WTC11 (cell line): ENCODE measurements at regions not wholly inside any gene's neighbourhood (a gene's known extent, or its start where the extent isn't known, plus 50 kb on each side); places are given as distances from the start of the nearest gene placed in this dataset.

Experiments
- ATAC-seq: fragments of 200-7000 bp; cut with Tn5 transposase; 2 replicates; pipeline ENCODE4 v1.10.0; 2021; ENCODE audit warnings: mild to moderate bottlenecking, moderate library complexity
- CTCF ChIA-PET: fragments of 300-600 bp; sonication (Branson Sonifier 250); formaldehyde crosslinking; loops from one replicate; lab custom pipeline; 2021; ENCODE audit warnings: antibody characterized with exemption; lab: Charles Lee
- POLR2A ChIA-PET: fragments of 350-600 bp; sonication (Branson Sonifier 250); formaldehyde crosslinking; loops from one replicate; lab custom pipeline; 2021; ENCODE audit warnings: antibody characterized with exemption; lab: Charles Lee
- DNase-seq: peaks from one replicate; pipeline ENCODE4 v3.0.0; 2021; ENCODE audit warnings: low spot score
- H3K27ac Mint-ChIP-seq: 2 replicates; pipeline ENCODE4 v1.8.0; 2021; ENCODE audit warnings: mixed read lengths
- H3K27me3 Mint-ChIP-seq: 2 replicates; pipeline ENCODE4 v1.8.0; 2021; ENCODE audit warnings: low read depth, mild to moderate bottlenecking, moderate library complexity, mixed read lengths
- H3K36me3 Mint-ChIP-seq: 2 replicates; pipeline ENCODE4 v1.8.0; 2021; ENCODE audit warnings: mixed read lengths
- H3K4me1 Mint-ChIP-seq: 2 replicates; pipeline ENCODE4 v1.8.0; 2022; ENCODE audit warnings: mixed read lengths
- H3K4me3 Mint-ChIP-seq: 2 replicates; pipeline ENCODE4 v1.8.0; 2021; ENCODE audit warnings: mild to moderate bottlenecking, moderate library complexity, mixed read lengths
- H3K9me3 Mint-ChIP-seq: 2 replicates; pipeline ENCODE4 v1.8.0; 2021; ENCODE audit warnings: mixed read lengths
- CREM ChIP-seq: sonication (generic); formaldehyde crosslinking; IDR thresholded peaks from 2 replicates; pipeline ENCODE4 v1.8.1; 2022; ENCODE audit warnings: mild to moderate bottlenecking, missing genetic modification reagents, moderate library complexity
- E2F1 ChIP-seq: sonication (generic); formaldehyde crosslinking; IDR thresholded peaks from 2 replicates; pipeline ENCODE4 v1.8.0; 2022; ENCODE audit warnings: mild to moderate bottlenecking, missing genetic modification reagents
- FOXK1 ChIP-seq: sonication (generic); formaldehyde crosslinking; IDR thresholded peaks from 2 replicates; pipeline ENCODE4 v1.8.0; 2022; ENCODE audit warnings: mild to moderate bottlenecking, moderate library complexity, missing genetic modification reagents
- GABPB1 ChIP-seq: sonication (generic); formaldehyde crosslinking; IDR thresholded peaks from 2 replicates; pipeline ENCODE4 v1.8.1; 2023; ENCODE audit warnings: mild to moderate bottlenecking, missing genetic modification reagents
- MXD4 ChIP-seq: fragments of 250-450 bp; sonication (Bioruptor Pico); IDR thresholded peaks from 2 replicates; pipeline ENCODE4 v1.8.0; 2021; ENCODE audit warnings: mild to moderate bottlenecking, moderate library complexity, borderline replicate concordance
- PRRX2 ChIP-seq: fragments of 250-450 bp; sonication (Bioruptor Pico); IDR thresholded peaks from 2 replicates; pipeline ENCODE4 v1.8.0; 2021; ENCODE audit warnings: mild to moderate bottlenecking
- RORB ChIP-seq: fragments of 250-450 bp; sonication (Bioruptor Pico); IDR thresholded peaks from 2 replicates; pipeline ENCODE4 v1.9.0; 2021; ENCODE audit warnings: mild to moderate bottlenecking
- SMAD3 ChIP-seq: sonication (generic); formaldehyde crosslinking; IDR thresholded peaks from 2 replicates; pipeline ENCODE4 v1.8.0; 2022; ENCODE audit warnings: missing genetic modification reagents, mild to moderate bottlenecking, borderline replicate concordance
- STAT6 ChIP-seq: sonication (generic); formaldehyde crosslinking; conservative IDR thresholded peaks from 2 replicates; pipeline ENCODE4 v1.8.1; 2023; ENCODE audit warnings: mild to moderate bottlenecking, low read depth, missing genetic modification reagents, moderate library complexity
- TEAD1 ChIP-seq: sonication (generic); formaldehyde crosslinking; IDR thresholded peaks from 2 replicates; pipeline ENCODE4 v1.8.0; 2022; ENCODE audit warnings: mild to moderate bottlenecking, missing genetic modification reagents
- ZNF317 ChIP-seq: sonication (generic); formaldehyde crosslinking; IDR thresholded peaks from 2 replicates; pipeline ENCODE4 v1.8.1; 2023; ENCODE audit warnings: low read depth, mild to moderate bottlenecking, moderate library complexity, missing genetic modification reagents, borderline replicate concordance
- TF ChIP-seq, protein P1 (sequence below): fragments of 200-600 bp; IDR thresholded peaks from 2 replicates; pipeline ENCODE4 v1.8.0; 2022; ENCODE audit warnings: antibody characterized with exemption
- TF ChIP-seq, protein P2 (sequence below): sonication (generic); formaldehyde crosslinking; IDR thresholded peaks from 2 replicates; pipeline ENCODE4 v1.8.1; 2022; ENCODE audit warnings: mild to moderate bottlenecking, missing genetic modification reagents, moderate library complexity, borderline replicate concordance
- TF ChIP-seq, protein P3 (sequence below): sonication (generic); formaldehyde crosslinking; IDR thresholded peaks from 2 replicates; pipeline ENCODE4 v1.8.1; 2023; ENCODE audit warnings: mild to moderate bottlenecking, missing genetic modification reagents
- TF ChIP-seq, protein P4 (sequence below): sonication (generic); formaldehyde crosslinking; IDR thresholded peaks from 2 replicates; pipeline ENCODE4 v1.8.1; 2023; ENCODE audit warnings: mild to moderate bottlenecking, missing genetic modification reagents
- TF ChIP-seq, protein P5 (sequence below): sonication (generic); formaldehyde crosslinking; IDR thresholded peaks from 2 replicates; pipeline ENCODE4 v1.8.0; 2023; ENCODE audit warnings: missing genetic modification reagents, mild to moderate bottlenecking, borderline replicate concordance

DNA sequence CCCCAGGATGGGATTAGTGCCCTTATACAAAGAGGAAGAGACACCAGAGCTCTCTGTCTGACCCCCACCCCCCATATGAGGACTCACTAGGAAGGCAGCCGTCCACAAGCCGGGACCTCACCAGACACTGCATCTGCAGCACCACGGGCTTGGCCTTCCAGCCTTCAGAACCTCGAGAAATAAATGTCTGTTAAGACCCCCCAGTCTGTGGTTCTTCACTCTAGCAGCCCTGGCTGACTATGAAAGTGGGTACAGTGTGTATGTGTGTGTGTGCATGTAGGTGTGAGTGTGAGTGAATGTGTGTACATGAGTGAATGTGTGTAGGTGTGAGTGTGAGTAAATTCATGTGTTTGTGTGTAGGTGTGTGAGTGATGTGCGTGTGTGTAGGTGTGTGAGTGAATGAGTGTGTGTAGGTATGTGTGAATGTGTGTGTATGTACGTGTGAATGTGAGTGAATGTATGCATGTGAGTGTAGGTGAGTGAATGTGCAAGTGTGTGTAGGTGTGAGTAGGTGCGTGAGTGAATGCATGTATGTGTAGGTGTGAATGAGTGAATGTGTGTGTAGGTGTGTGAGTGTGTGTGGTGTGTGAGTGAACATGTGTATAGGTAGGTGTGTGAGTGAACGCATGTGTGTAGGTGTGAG is 201.6 kb upstream of the ZNF536 start:
- Mint-ChIP-seq H3K4me3 (no peak overlapping the region), H3K27ac (no peak overlapping the region), H3K9me3 (no peaks in the 10 kb centered on the region), H3K36me3 (no peaks in the 10 kb centered on the region), H3K27me3 (no peaks in the 10 kb centered on the region; the same call in 1 of the 2 replicates), H3K4me1 (peaks cover 2% of the 10 kb centered on the region; the same call in 1 of the 2 replicates)
- CTCF ChIA-PET: no interaction called here
- DNase-seq: no peak
- no peak for ATAC-seq
- POLR2A ChIA-PET: no interaction called here
- TF ChIP-seq, protein P1, sequence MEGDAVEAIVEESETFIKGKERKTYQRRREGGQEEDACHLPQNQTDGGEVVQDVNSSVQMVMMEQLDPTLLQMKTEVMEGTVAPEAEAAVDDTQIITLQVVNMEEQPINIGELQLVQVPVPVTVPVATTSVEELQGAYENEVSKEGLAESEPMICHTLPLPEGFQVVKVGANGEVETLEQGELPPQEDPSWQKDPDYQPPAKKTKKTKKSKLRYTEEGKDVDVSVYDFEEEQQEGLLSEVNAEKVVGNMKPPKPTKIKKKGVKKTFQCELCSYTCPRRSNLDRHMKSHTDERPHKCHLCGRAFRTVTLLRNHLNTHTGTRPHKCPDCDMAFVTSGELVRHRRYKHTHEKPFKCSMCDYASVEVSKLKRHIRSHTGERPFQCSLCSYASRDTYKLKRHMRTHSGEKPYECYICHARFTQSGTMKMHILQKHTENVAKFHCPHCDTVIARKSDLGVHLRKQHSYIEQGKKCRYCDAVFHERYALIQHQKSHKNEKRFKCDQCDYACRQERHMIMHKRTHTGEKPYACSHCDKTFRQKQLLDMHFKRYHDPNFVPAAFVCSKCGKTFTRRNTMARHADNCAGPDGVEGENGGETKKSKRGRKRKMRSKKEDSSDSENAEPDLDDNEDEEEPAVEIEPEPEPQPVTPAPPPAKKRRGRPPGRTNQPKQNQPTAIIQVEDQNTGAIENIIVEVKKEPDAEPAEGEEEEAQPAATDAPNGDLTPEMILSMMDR: no peak
- TF ChIP-seq MXD4 (no peak), SMAD3 (CRISPR knock-in tag) (no peak), TEAD1 (CRISPR knock-in tag) (no peak), RORB (no peak), GABPB1 (no peak), STAT6 (CRISPR knock-in tag) (no peak), PRRX2 (no peak), CREM (no peak)
- TF ChIP-seq, protein P2, sequence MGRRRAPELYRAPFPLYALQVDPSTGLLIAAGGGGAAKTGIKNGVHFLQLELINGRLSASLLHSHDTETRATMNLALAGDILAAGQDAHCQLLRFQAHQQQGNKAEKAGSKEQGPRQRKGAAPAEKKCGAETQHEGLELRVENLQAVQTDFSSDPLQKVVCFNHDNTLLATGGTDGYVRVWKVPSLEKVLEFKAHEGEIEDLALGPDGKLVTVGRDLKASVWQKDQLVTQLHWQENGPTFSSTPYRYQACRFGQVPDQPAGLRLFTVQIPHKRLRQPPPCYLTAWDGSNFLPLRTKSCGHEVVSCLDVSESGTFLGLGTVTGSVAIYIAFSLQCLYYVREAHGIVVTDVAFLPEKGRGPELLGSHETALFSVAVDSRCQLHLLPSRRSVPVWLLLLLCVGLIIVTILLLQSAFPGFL (CRISPR knock-in tag): no peak
- TF ChIP-seq, protein P3, sequence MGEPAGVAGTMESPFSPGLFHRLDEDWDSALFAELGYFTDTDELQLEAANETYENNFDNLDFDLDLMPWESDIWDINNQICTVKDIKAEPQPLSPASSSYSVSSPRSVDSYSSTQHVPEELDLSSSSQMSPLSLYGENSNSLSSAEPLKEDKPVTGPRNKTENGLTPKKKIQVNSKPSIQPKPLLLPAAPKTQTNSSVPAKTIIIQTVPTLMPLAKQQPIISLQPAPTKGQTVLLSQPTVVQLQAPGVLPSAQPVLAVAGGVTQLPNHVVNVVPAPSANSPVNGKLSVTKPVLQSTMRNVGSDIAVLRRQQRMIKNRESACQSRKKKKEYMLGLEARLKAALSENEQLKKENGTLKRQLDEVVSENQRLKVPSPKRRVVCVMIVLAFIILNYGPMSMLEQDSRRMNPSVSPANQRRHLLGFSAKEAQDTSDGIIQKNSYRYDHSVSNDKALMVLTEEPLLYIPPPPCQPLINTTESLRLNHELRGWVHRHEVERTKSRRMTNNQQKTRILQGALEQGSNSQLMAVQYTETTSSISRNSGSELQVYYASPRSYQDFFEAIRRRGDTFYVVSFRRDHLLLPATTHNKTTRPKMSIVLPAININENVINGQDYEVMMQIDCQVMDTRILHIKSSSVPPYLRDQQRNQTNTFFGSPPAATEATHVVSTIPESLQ (CRISPR knock-in tag): no peak

GRCh38 chr19:30171138-30171635 is 201.0 kb upstream of the ZNF536 start:
- DNase-seq: no peak
- ATAC-seq: no peak
- no peak overlapping the region for H3K4me3 Mint-ChIP-seq
- ChIA-PET POLR2A (no interaction called here), CTCF (no interaction called here)
- no peak overlapping the region for H3K27ac Mint-ChIP-seq
- peaks cover 2% of the 10 kb centered on the region for H3K9me3 Mint-ChIP-seq
- peaks cover 8% of the 10 kb centered on the region for H3K4me1 Mint-ChIP-seq
- H3K27me3 Mint-ChIP-seq: no peaks in the 10 kb centered on the region
- H3K36me3 Mint-ChIP-seq: no peaks in the 10 kb centered on the region; the same call in 1 of the 2 replicates
- TF ChIP-seq, protein P1: no peak
- TF ChIP-seq FOXK1 (CRISPR knock-in tag): no peak
- TF ChIP-seq ZNF317 (CRISPR knock-in tag): no peak
- TF ChIP-seq E2F1 (CRISPR knock-in tag): no peak
- TF ChIP-seq, protein P4, sequence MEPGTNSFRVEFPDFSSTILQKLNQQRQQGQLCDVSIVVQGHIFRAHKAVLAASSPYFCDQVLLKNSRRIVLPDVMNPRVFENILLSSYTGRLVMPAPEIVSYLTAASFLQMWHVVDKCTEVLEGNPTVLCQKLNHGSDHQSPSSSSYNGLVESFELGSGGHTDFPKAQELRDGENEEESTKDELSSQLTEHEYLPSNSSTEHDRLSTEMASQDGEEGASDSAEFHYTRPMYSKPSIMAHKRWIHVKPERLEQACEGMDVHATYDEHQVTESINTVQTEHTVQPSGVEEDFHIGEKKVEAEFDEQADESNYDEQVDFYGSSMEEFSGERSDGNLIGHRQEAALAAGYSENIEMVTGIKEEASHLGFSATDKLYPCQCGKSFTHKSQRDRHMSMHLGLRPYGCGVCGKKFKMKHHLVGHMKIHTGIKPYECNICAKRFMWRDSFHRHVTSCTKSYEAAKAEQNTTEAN: no peak
- TF ChIP-seq, protein P5, sequence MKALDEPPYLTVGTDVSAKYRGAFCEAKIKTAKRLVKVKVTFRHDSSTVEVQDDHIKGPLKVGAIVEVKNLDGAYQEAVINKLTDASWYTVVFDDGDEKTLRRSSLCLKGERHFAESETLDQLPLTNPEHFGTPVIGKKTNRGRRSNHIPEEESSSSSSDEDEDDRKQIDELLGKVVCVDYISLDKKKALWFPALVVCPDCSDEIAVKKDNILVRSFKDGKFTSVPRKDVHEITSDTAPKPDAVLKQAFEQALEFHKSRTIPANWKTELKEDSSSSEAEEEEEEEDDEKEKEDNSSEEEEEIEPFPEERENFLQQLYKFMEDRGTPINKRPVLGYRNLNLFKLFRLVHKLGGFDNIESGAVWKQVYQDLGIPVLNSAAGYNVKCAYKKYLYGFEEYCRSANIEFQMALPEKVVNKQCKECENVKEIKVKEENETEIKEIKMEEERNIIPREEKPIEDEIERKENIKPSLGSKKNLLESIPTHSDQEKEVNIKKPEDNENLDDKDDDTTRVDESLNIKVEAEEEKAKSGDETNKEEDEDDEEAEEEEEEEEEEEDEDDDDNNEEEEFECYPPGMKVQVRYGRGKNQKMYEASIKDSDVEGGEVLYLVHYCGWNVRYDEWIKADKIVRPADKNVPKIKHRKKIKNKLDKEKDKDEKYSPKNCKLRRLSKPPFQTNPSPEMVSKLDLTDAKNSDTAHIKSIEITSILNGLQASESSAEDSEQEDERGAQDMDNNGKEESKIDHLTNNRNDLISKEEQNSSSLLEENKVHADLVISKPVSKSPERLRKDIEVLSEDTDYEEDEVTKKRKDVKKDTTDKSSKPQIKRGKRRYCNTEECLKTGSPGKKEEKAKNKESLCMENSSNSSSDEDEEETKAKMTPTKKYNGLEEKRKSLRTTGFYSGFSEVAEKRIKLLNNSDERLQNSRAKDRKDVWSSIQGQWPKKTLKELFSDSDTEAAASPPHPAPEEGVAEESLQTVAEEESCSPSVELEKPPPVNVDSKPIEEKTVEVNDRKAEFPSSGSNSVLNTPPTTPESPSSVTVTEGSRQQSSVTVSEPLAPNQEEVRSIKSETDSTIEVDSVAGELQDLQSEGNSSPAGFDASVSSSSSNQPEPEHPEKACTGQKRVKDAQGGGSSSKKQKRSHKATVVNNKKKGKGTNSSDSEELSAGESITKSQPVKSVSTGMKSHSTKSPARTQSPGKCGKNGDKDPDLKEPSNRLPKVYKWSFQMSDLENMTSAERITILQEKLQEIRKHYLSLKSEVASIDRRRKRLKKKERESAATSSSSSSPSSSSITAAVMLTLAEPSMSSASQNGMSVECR (CRISPR knock-in tag): no peak
